ENCODE measurements at regions not wholly inside any gene's neighbourhood (a gene's known extent, or its start where the extent isn't known, plus 50 kb on each side); places are given as distances from the start of the nearest gene placed in this dataset.

DNA sequence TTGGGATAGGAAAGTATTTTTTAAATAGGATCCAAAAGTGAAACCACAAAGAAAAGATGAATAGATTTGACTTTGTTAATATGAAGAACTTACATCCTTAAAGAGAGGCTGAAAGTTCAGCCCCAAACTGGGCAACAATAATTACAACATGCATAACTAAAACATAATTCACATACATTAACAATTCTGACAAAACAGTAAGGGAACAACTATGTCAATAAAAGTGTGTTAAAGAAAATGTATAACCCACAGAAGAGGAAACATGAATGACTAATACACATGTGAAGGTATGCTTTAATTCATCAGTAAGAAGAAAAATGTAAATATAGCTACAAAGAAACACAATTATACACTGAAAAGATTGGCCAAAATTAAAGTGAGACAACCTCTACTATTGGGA, 1597.6 kb upstream of the MIR17HG start:
- DNase-seq (ENCODE audit: low spot score) = no peak
- TF ChIP-seq, protein P1, sequence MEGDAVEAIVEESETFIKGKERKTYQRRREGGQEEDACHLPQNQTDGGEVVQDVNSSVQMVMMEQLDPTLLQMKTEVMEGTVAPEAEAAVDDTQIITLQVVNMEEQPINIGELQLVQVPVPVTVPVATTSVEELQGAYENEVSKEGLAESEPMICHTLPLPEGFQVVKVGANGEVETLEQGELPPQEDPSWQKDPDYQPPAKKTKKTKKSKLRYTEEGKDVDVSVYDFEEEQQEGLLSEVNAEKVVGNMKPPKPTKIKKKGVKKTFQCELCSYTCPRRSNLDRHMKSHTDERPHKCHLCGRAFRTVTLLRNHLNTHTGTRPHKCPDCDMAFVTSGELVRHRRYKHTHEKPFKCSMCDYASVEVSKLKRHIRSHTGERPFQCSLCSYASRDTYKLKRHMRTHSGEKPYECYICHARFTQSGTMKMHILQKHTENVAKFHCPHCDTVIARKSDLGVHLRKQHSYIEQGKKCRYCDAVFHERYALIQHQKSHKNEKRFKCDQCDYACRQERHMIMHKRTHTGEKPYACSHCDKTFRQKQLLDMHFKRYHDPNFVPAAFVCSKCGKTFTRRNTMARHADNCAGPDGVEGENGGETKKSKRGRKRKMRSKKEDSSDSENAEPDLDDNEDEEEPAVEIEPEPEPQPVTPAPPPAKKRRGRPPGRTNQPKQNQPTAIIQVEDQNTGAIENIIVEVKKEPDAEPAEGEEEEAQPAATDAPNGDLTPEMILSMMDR (IDR thresholded peaks at IDR 0.05; ENCODE audit: extremely low read depth, missing control alignments) = no peak

DNA sequence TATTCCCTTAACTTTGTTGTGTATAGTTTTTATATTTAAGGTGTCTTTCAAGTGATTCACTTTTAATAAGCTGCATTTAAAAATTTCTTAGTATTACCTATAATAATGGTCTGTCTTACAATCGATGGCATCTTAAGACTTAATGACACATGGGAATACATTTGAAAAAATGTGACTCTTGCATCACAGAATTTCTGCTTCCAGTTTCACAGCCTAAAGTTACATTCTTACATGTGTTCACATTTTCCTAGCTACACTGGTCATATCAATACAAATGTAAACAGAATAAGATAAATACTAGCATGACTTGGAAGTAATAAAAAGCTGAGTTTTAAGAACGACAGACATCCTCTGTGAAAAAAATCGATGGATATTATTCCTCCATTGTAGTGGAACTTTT, 1597.1 kb upstream of the MIR17HG start:
- TF ChIP-seq, protein P1 (IDR thresholded peaks at IDR 0.05; ENCODE audit: extremely low read depth, missing control alignments) = no peak
- DNase-seq (ENCODE audit: low spot score) = no peak

DNA sequence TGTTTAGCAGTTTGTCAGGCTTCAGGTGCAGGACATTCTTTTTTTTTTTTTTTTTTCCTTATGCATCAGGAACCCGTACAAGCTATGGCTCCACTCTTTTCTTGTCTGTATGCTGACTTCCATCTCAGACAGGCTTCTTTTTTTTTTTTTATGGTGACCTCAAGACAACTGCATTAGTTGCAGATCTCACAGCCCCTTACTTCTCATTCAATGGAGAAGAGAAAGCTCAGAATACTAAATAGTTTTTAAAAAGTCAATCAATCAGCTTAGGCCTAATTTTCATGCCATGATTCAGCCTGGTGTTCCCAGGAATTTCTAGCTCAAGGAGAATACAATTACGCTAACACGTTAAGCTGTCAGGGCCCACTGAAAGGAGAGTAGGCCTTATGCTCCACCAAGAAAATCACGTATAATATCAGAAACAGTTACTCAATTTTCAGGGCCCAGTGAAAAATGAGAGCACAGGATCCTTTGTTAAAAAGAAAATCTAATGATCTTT, 1596.0 kb upstream of the MIR17HG start:
- no peak for DNase-seq (ENCODE audit: low spot score)
- TF ChIP-seq, protein P1 (IDR thresholded peaks at IDR 0.05; ENCODE audit: extremely low read depth, missing control alignments) = no peak

DNA sequence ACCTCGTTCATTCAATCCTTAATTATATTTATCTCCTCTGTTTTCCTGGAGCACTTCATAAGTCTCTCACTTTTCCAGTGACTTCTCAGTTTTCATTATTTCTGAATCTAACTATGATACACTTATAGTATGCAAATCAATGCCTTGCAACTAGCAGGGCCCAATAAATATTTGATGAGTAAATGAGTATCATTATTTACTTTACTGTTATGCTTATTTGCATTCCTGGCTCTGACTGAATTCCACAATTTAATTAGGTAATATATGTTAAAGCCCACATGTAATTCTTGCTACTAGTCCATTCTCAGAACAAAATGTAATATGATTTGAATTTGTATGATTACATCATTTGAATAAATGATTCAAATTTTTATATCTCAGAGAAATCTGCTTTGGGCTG, 1595.1 kb upstream of the MIR17HG start:
- TF ChIP-seq, protein P1 (IDR thresholded peaks at IDR 0.05; ENCODE audit: extremely low read depth, missing control alignments) = no peak
- DNase-seq (ENCODE audit: low spot score) = no peak

DNA sequence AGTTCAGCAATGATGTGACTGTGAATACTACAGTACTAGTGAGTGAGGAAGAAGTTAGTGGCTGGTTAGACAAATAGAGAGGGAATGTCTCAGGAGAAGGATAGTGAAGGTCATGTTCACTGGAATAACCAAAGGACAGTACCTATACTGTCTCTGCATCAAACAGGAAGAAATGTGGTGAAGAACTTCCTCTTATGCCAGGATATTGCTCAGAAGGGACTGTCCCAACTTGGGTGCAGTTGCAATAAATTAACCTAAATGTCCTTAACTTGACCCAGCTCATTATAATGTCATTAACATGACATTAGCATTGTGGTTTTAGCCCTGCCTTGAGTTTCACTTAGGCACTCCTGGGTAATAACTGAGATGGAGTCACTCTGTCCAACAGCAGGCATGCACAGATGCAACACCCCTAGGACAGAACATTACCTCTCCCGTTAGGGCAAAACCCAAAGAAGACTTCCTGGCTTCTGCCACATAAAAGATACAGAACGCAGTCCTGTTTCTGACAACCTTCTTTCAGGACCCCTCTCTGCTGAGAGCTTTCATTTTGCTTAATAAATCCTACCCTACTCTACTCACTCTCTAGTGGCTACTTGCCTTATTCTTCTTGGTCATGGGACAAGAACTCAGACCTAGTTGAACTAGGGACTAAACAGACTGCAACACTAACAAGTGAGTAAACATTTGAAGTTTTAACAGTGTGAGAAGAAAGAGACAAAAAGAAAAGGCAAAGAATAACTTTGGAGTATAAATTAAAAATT, 1591.6 kb upstream of the MIR17HG start:
- no peak for DNase-seq (ENCODE audit: low spot score)
- TF ChIP-seq, protein P1 (IDR thresholded peaks at IDR 0.05; ENCODE audit: extremely low read depth, missing control alignments) = no peak

DNA sequence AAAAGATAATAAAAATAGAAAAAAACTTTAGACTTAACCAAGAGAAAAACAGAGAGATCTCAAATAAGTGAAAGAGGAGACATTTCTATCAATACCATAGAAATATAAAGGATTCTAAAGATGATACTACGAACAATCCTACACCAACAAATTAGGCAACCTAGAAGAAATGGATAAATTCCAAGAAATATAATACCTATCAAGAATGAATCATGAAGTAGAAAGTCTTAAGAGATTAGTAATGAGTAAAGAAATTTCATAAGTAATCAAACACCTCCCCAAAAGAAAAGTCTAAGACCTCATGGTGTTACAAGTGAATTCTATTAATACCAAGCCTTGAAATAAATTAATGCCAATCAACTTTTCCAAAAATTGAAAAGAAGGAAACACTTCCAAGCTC, 1584.5 kb upstream of the MIR17HG start:
- no peak for DNase-seq (ENCODE audit: low spot score)

DNA sequence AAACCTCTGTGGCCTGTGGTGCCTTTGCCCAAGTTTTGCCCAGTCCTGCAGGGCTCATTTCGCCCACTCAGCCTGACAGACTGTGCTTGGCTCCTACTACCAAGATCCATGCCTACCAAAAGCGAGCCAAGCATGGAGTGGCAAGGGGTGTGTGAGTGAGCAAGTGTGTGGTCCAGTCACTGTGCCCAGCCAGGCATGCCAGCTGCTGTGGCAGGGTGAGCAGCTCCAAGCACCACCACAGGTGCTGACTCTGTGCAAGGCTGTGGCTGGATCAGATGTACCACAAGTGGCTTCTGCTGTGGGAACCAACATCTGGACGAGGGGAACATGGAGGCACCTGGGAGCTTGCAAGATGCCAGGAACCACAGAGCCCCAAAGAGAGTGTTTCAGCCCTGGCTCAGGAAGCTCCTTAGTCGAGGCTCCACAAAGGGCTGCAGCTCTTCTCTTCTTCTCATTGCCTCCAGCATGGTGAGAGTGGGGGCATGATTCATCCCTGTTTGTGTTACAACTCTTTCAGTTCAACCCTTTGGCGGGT, 1564.2 kb upstream of the MIR17HG start:
- no peak for DNase-seq (ENCODE audit: low spot score)
- TF ChIP-seq, protein P1 (IDR thresholded peaks at IDR 0.05; ENCODE audit: extremely low read depth, missing control alignments) = no peak

More for the DNA sequence above, 1584.5 kb upstream of the MIR17HG start:
- TF ChIP-seq, protein P1 (IDR thresholded peaks at IDR 0.05; ENCODE audit: extremely low read depth, missing control alignments) = no peak
